K562 (cell line): ENCODE measurements at regions not wholly inside any gene's neighbourhood (a gene's known extent, or its start where the extent isn't known, plus 50 kb on each side); places are given as distances from the start of the nearest gene placed in this dataset.

Experiments
- ATAC-seq: fragments of 200-7000 bp; cut with Tn5 transposase; 3 replicates; pipeline ENCODE4 v1.9.1; 2020; ENCODE audit warnings: moderate library complexity
- BruUV-seq: library from RNA; stranded (reverse); fragments of 400-500 nt; replicated peaks from 2 replicates; lab custom pipeline; 2021; lab: Mats Ljungman, UMichigan
- CTCF ChIA-PET: fragments of 300-600 bp; formaldehyde crosslinking; extraction: SDS; loops from one replicate; lab custom pipeline; 2021; ENCODE audit warnings: low intra/inter-chr PET ratio; lab: Yijun Ruan, JAX
- POLR2A ChIA-PET: fragments of 300-600, 350-650 bp; sonication (Branson Sonifier 250); formaldehyde crosslinking; extraction: SDS; loops from one replicate; lab custom pipeline; 2021; ENCODE audit warnings: antibody characterized with exemption, inconsistent platforms; lab: Yijun Ruan, JAX
- DNase-seq, 4 experiments: peaks; one replicate each; pipeline versions ENCODE4 v3.0.0 to v3.0.0-alpha.2; 2011 to 2018; ENCODE audit warnings: low spot score in 3 of 4, mixed read lengths in 3 of 4; ENCODE audit errors: extremely low read depth in 1 of 4
- FAIRE-seq: peaks from 2 replicates; lab custom pipeline; 2011; peaks lifted over from hg19 to GRCh38; lab: Jason Lieb, UNC
- H2AFZ ChIP-seq: 2 replicates; pipeline ENCODE4 v1.6.0; 2011; ENCODE audit warnings: low read depth, low read length, control low read depth, inconsistent platforms
- H3K27ac ChIP-seq: fragments of 200-600 bp; 3 replicates; pipeline ENCODE4 v1.8.0; 2011; ENCODE audit warnings: low read depth, mild to moderate bottlenecking, control low read depth, inconsistent platforms, low read length, moderate library complexity, mixed read lengths; ENCODE audit errors: extremely low read depth
- H3K27me3 ChIP-seq, 2 experiments: fragments of 300-600 bp in 1 of 2; 2 replicates in 1 of 2; 3 replicates in 1 of 2; pipeline versions ENCODE4 v1.6.0 to v1.8.0; 2011; ENCODE audit warnings: inconsistent platforms in 2 of 2, low read length in 2 of 2, mild to moderate bottlenecking in 1 of 2, mixed read lengths in 1 of 2, moderate library complexity in 1 of 2; ENCODE audit not compliant: control insufficient read depth in 2 of 2, insufficient read depth in 2 of 2
- H3K36me3 ChIP-seq: fragments of 300-600 bp; 3 replicates; pipeline ENCODE4 v1.8.0; 2011; ENCODE audit warnings: mild to moderate bottlenecking, low read length, inconsistent platforms; ENCODE audit not compliant: control insufficient read depth, insufficient read depth
- H3K4me1 ChIP-seq, 2 experiments: fragments of 200-600 bp in 1 of 2; replicated peaks in 1 of 2; 2 replicates in 1 of 2; 3 replicates in 1 of 2; pipeline versions ENCODE4 v1.5.1 to v1.8.0; 2011; ENCODE audit warnings: inconsistent platforms in 2 of 2, low read length in 2 of 2, mild to moderate bottlenecking in 1 of 2, mixed read lengths in 1 of 2, moderate library complexity in 1 of 2; ENCODE audit not compliant: control insufficient read depth in 2 of 2, insufficient read depth in 2 of 2
- H3K4me2 ChIP-seq: 2 replicates; pipeline ENCODE4 v1.6.1; 2011; ENCODE audit warnings: low read length, control low read depth, inconsistent platforms, mixed read lengths; ENCODE audit not compliant: insufficient read depth
- H3K4me3 ChIP-seq: fragments of 200-600 bp; sonication (generic), shearing (Covaris generic); 2 replicates; pipeline ENCODE4 v1.5.1; 2016; ENCODE audit warnings: control low read depth, inconsistent platforms
- H3K79me2 ChIP-seq: fragments of 200-600 bp; 3 replicates; pipeline ENCODE4 v1.8.0; 2011; ENCODE audit warnings: low read length, inconsistent platforms; ENCODE audit not compliant: control insufficient read depth, insufficient read depth
- H3K9ac ChIP-seq, 2 experiments: 2 replicates each; pipeline versions ENCODE4 v1.6.0 to v1.6.1; 2011; ENCODE audit warnings: low read depth in 2 of 2, low read length in 2 of 2, control low read depth in 1 of 2, inconsistent platforms in 1 of 2, mild to moderate bottlenecking in 1 of 2, mixed read lengths in 1 of 2; ENCODE audit not compliant: insufficient read depth in 1 of 2
- H3K9me1 ChIP-seq: one replicate; pipeline ENCODE4 v1.6.0; 2011; ENCODE audit warnings: inconsistent platforms, mild to moderate bottlenecking, low read length, moderate library complexity; ENCODE audit not compliant: control insufficient read depth, insufficient read depth
- H3K9me3 ChIP-seq: replicated peaks from 2 replicates; pipeline ENCODE4 v1.5.1; 2011; ENCODE audit warnings: low read depth, low read length, inconsistent platforms; ENCODE audit not compliant: control insufficient read depth, insufficient read depth
- H4K20me1 ChIP-seq: replicated peaks from 2 replicates; pipeline ENCODE4 v1.6.1; 2011; ENCODE audit warnings: low read length, inconsistent platforms, mixed read lengths; ENCODE audit not compliant: control insufficient read depth, insufficient read depth
- ARID1B ChIP-seq: fragments of 450-650 bp; IDR thresholded peaks from 2 replicates; pipeline ENCODE4 v1.6.1; 2016; ENCODE audit warnings: antibody characterized with exemption, mild to moderate bottlenecking, inconsistent platforms
- CREB5 ChIP-seq: fragments of 250-450 bp; sonication (Bioruptor Pico); IDR thresholded peaks from 2 replicates; pipeline ENCODE4 v1.5.0; 2020; ENCODE audit warnings: mild to moderate bottlenecking
- E2F3 ChIP-seq: fragments of 250-450 bp; sonication (Bioruptor Pico); IDR thresholded peaks from 2 replicates; pipeline ENCODE4 v1.4.0; 2020; ENCODE audit warnings: mild to moderate bottlenecking
- GABPB1 ChIP-seq: sonication (generic); formaldehyde crosslinking; IDR thresholded peaks from 2 replicates; pipeline ENCODE4 v1.8.0; 2022; ENCODE audit warnings: mild to moderate bottlenecking, missing genetic modification reagents
- HCFC1 ChIP-seq: IDR thresholded peaks from 2 replicates; pipeline ENCODE4 v1.6.1; 2012; ENCODE audit warnings: low read depth, low read length, improper control_type of control experiment
- MBD1 ChIP-seq: fragments of 250-450 bp; sonication (Bioruptor Pico); IDR thresholded peaks from 2 replicates; pipeline ENCODE4 v1.8.0; 2022; ENCODE audit warnings: inconsistent platforms
- MCM5 ChIP-seq: fragments of 450-650 bp; IDR thresholded peaks from 2 replicates; pipeline ENCODE4 v1.6.1; 2016; ENCODE audit warnings: low read depth
- OTX1 ChIP-seq: fragments of 450-650 bp; formaldehyde crosslinking; IDR thresholded peaks from 2 replicates; pipeline ENCODE4 v1.4.0; 2022; ENCODE audit warnings: mild to moderate bottlenecking
- PBX2 ChIP-seq, 2 experiments: IDR thresholded peaks in 1 of 2; conservative IDR thresholded peaks in 1 of 2; 2 replicates each; pipeline ENCODE4 v1.6.1; 2016; ENCODE audit warnings: low read depth in 2 of 2, mild to moderate bottlenecking in 1 of 2, missing compliant biosample characterization in 1 of 2, missing genetic modification characterization in 1 of 2, moderate library complexity in 1 of 2
- STAT5B ChIP-seq: fragments of 250-450 bp; sonication (Bioruptor Pico); IDR thresholded peaks from 2 replicates; pipeline ENCODE4 v1.8.0; 2021; ENCODE audit warnings: mild to moderate bottlenecking, inconsistent platforms
- THAP7 ChIP-seq: fragments of 250-450 bp; sonication (Bioruptor Pico); IDR thresholded peaks from 2 replicates; pipeline ENCODE4 v1.5.0; 2021
- TRIM28 ChIP-seq: fragments of 450-650 bp; IDR thresholded peaks from 2 replicates; pipeline ENCODE4 v1.6.1; 2017
- UBTF ChIP-seq, 2 experiments: IDR thresholded peaks; 2 replicates each; pipeline ENCODE4 v1.6.1; 2012; ENCODE audit warnings: improper control_type of control experiment in 2 of 2, low read depth in 2 of 2, low read length in 2 of 2, borderline replicate concordance in 1 of 2
- WGBS: fragments of 100-300 bp; shearing (Covaris generic); methylation state at CpG from one replicate; pipeline ENCODE4 v1.1.6; 2016; ENCODE audit warnings: low coverage, mixed read lengths; ENCODE audit not compliant: insufficient coverage; ENCODE audit errors: missing lambda C conversion rate; 5-methylcytosine and 5-hydroxymethylcytosine counted together
- in situ Hi-C: fragments of 300-500 bp; cut with MboI; formaldehyde crosslinking; loops from 4 replicates; pipeline ENCODE4 v1.15.0; 2018; ENCODE audit warnings: inconsistent platforms, mixed read lengths
- intact Hi-C: fragments of 100-400 bp; cut with micrococcal nuclease; formaldehyde crosslinking; loops from 2 replicates; pipeline ENCODE4 v1.14.2; 2022

GRCh38 chr6:14353798-14354197, 236.2 kb downstream of the CD83 start:
- DNase-seq (no peak), ATAC-seq (no peak), FAIRE-seq (no peak)
- peaks cover under 1 to 8% of the 10 kb centered on the region in 2 experiments; a peak in 1 of 5 replicates for H3K27me3 ChIP-seq
- TF ChIP-seq THAP7 (CRISPR knock-in tag) (no peak), HCFC1 (no peak), UBTF (IDR thresholded peaks at IDR 0.05; ENCODE audit: borderline replicate concordance in 1 of 2, low read depth in 2 of 2, low read length in 2 of 2) (no peak), CREB5 (no peak), ARID1B (no peak), E2F3 (CRISPR knock-in tag) (no peak), STAT5B (no peak), TRIM28 (no peak), MCM5 (no peak), GABPB1 (CRISPR knock-in tag) (no peak), PBX2 (CRISPR knock-in tag; IDR thresholded peaks at IDR 0.05; ENCODE audit: low read depth) (no peak), PBX2 (tag; conservative IDR thresholded peaks at IDR 0.05; ENCODE audit: low read depth) (no peak), MBD1 (no peak), OTX1 (no peak)
- intact Hi-C loops: no loop called here
- no peaks in the 10 kb centered on the region for H3K79me2 ChIP-seq
- 46% methylated on average over 2 of the region's 2 CpGs for WGBS
- H3K27ac ChIP-seq: no peak overlapping the region
- no peaks in the 10 kb centered on the region for H3K9me3 ChIP-seq
- no peak overlapping the region for H3K4me2 ChIP-seq
- in situ Hi-C loops: no loop called here
- no peaks in the 10 kb centered on the region for H3K36me3 ChIP-seq
- no TSS peak for BruUV-seq
- no peaks in the 10 kb centered on the region for H4K20me1 ChIP-seq
- H3K9me1 ChIP-seq: no peaks in the 10 kb centered on the region
- no peaks in the 10 kb centered on the region; a peak in 1 of 5 replicates for H3K4me1 ChIP-seq
- POLR2A ChIA-PET: interaction anchor here (1.0 kb wide), 1 partner anchor 36 kb away, joined by 3 read pairs; no protein-coding TSS in a partner anchor
- CTCF ChIA-PET: no interaction called here
- H3K9ac ChIP-seq: no peak overlapping the region
- no peak overlapping the region for H2AFZ ChIP-seq
- H3K4me3 ChIP-seq: no peak overlapping the region
